ENCODE measurements at regions not wholly inside any gene's neighbourhood (a gene's known extent, or its start where the extent isn't known, plus 50 kb on each side); places are given as distances from the start of the nearest gene placed in this dataset.

- Histone ChIP-seq H3K56ac (ENCODE audit: extremely low read depth, insufficient read depth, low read length) (peak overlapping the region; percentile 88; the same call in 1 of the 2 replicates), H3K23ac (ENCODE audit: low read depth, low read length) (peak overlapping the region; percentile 72; the same call in 1 of the 2 replicates), H2BK20ac (ENCODE audit: low read depth, low read length) (peak overlapping the region; percentile 98), H4K20me1 (ENCODE audit: insufficient read depth, low read length) (no peaks in the 10 kb centered on the region), H3K9ac (ENCODE audit: low read depth, low read length) (0 out of 2 replicates have a peak overlapping the region, but pooled peaks have one; percentile 17), H2AK9ac (replicated peaks; ENCODE audit: low read depth, low read length, poor library complexity) (no peak overlapping the region), H2BK15ac (ENCODE audit: low read depth, low read length) (peak overlapping the region; percentile 48; the same call in 2 of the 3 replicates), H2BK5ac (ENCODE audit: low read depth, low read length, poor library complexity, severe bottlenecking) (peak overlapping the region; percentile 97), H3K14ac (replicated peaks; ENCODE audit: low read depth, low read length) (peak overlapping the region; percentile 79; the same call in 1 of the 2 replicates), H4K8ac (ENCODE audit: low read depth in 2 of 2, low read length in 2 of 2) (peak overlapping the region; percentile 35 to 94), H3K4me1 (ENCODE audit: control insufficient read depth, insufficient read depth, low read length) (peaks cover 17% of the 10 kb centered on the region), H4K91ac (ENCODE audit: insufficient read depth, low read depth, low read length) (peak overlapping the region; percentile 88), H3K9me3 (ENCODE audit: control insufficient read depth, insufficient read depth, low read length) (no peaks in the 10 kb centered on the region), H3K79me1 (ENCODE audit: low read depth in 1 of 2, low read length in 2 of 2) (no peaks in the 10 kb centered on the region), H2AK5ac (ENCODE audit: low read depth, low read length) (peak overlapping the region; percentile 77; the same call in 1 of the 2 replicates), H3K4ac (ENCODE audit: low read depth, low read length) (peak overlapping the region; percentile 99), H2AFZ (replicated peaks; ENCODE audit: low read length, poor library complexity) (no peak overlapping the region), H3K27ac (ENCODE audit: insufficient read depth, low read length) (peak overlapping the region; percentile 64), H3K4me3 (ENCODE audit: insufficient read depth, low read depth, low read length) (no peak overlapping the region), H3K36me3 (ENCODE audit: control insufficient read depth, insufficient read depth, low read length) (no peaks in the 10 kb centered on the region), H3K4me2 (ENCODE audit: low read depth, low read length) (no peak overlapping the region), H3K27me3 (ENCODE audit: control insufficient read depth, insufficient read depth, low read length) (no peaks in the 10 kb centered on the region), H3K9me1 (ENCODE audit: insufficient read depth, low read length) (peaks cover 16% of the 10 kb centered on the region), H3K18ac (ENCODE audit: low read depth, low read length) (peak overlapping the region; percentile 65), H2BK120ac (ENCODE audit: low read depth, low read length) (peak overlapping the region; percentile 99), H4K5ac (ENCODE audit: low read depth, low read length) (0 out of 2 replicates have a peak overlapping the region, but pooled peaks have one; percentile 53)
- POLR2A ChIA-PET (ENCODE audit: unreplicated experiment): interaction anchor here (1.2 kb wide), 1 partner anchor 156 kb away, joined by 7 read pairs; the partner anchor contains the start of gene F3
- dilution Hi-C loops (cut with HindIII; ENCODE audit: low sequenced_read_pairs, unreplicated experiment): no loop called here
- BruUV-seq (replicated peaks): no TSS peak
- intact Hi-C loops (cut with micrococcal nuclease): no loop called here
- no peak for ATAC-seq (ENCODE audit: low read depth)
- in situ Hi-C loops (cut with MboI; ENCODE audit: low sequenced_read_pairs): no loop called here
- DNase-seq: no peak
- no peak for TF ChIP-seq CHD1 (IDR thresholded peaks at IDR 0.05; ENCODE audit: low read depth, low read length)
- no peak for TF ChIP-seq USF2 (IDR thresholded peaks at IDR 0.05; ENCODE audit: low read depth, low read length)
- no peak for TF ChIP-seq NFE2L2 (IDR thresholded peaks at IDR 0.05; ENCODE audit: low read depth, low read length)
- no peak for TF ChIP-seq MAZ (IDR thresholded peaks at IDR 0.05; ENCODE audit: borderline replicate concordance, low read depth, low read length)
- TF ChIP-seq CTCF (conservative IDR thresholded peaks at IDR 0.05; ENCODE audit: low read depth, low read length): no peak
- TF ChIP-seq CEBPB (IDR thresholded peaks at IDR 0.05; ENCODE audit: low read depth, low read length): no peak
- no peak for TF ChIP-seq MAFK (IDR thresholded peaks at IDR 0.05; ENCODE audit: low read depth, low read length)
- no peak for TF ChIP-seq ELK1 (IDR thresholded peaks at IDR 0.05; ENCODE audit: borderline replicate concordance, low read depth, low read length)
- TF ChIP-seq RAD21 (IDR thresholded peaks at IDR 0.05; ENCODE audit: low read length): no peak
- no peak for TF ChIP-seq BHLHE40 (IDR thresholded peaks at IDR 0.05; ENCODE audit: low read depth, low read length)
- TF ChIP-seq POLR2A (IDR thresholded peaks at IDR 0.05; ENCODE audit: low read depth, low read length): no peak
- no peak for TF ChIP-seq RCOR1 (IDR thresholded peaks at IDR 0.05; ENCODE audit: insufficient replicate concordance, low read length)
- TF ChIP-seq FOS (IDR thresholded peaks at IDR 0.05; ENCODE audit: low read depth, low read length): no peak
- TF ChIP-seq MXI1 (IDR thresholded peaks at IDR 0.05; ENCODE audit: borderline replicate concordance, low read depth, low read length): no peak
- TF ChIP-seq RFX5 (IDR thresholded peaks at IDR 0.05; ENCODE audit: low read depth, low read length): no peak
- CTCF ChIA-PET: no interaction called here
- no CpG with 5 or more reads among the region's 5 CpGs for WGBS, 2 experiments (ENCODE audit: extremely low coverage in 2 of 2, insufficient read length in 1 of 2)
Observed at GRCh38 chr1:94697839-94698238, 122.3 kb upstream of the SLC44A3 start.
